Parathyroid adenoma (tissue), 2 donors: ENCODE measurements at regions not wholly inside any gene's neighbourhood (a gene's known extent, or its start where the extent isn't known, plus 50 kb on each side); places are given as distances from the start of the nearest gene placed in this dataset.
"Not testable (repeated sequence)": the region's sequence is repeated elsewhere in the genome, so short reads cannot be mapped to it uniquely, and the experiment has no call there.

Experiments used
- H2AFZ ChIP-seq: fragments of 300-600 bp; sonication (generic); one replicate; pipeline ENCODE4 v1.7.0; 2017; ENCODE audit warnings: antibody characterized with exemption, mild to moderate bottlenecking
- H3K27ac ChIP-seq: fragments of 300-600 bp; sonication (generic); one replicate; pipeline ENCODE4 v1.7.0; 2017
- H3K27me3 ChIP-seq: fragments of 300-600 bp; sonication (generic); one replicate; pipeline ENCODE4 v1.7.0; 2017; ENCODE audit warnings: low read length; ENCODE audit not compliant: control insufficient read depth, insufficient read depth
- H3K36me3 ChIP-seq: fragments of 300-600 bp; sonication (generic); one replicate; pipeline ENCODE4 v1.7.0; 2017; ENCODE audit warnings: low read length; ENCODE audit not compliant: control insufficient read depth, insufficient read depth
- H3K4me1 ChIP-seq: fragments of 300-600 bp; sonication (generic); one replicate; pipeline ENCODE4 v1.7.0; 2017; ENCODE audit warnings: control low read depth
- H3K4me2 ChIP-seq: fragments of 300-600 bp; sonication (generic); one replicate; pipeline ENCODE4 v1.7.0; 2017; ENCODE audit warnings: low read length
- H3K4me3 ChIP-seq: fragments of 300-600 bp; sonication (generic); one replicate; pipeline ENCODE4 v1.7.0; 2017; ENCODE audit warnings: low read depth, low read length
- H3K79me2 ChIP-seq: fragments of 300-600 bp; sonication (generic); one replicate; pipeline ENCODE4 v1.7.0; 2017; ENCODE audit warnings: control low read depth
- H3K9ac ChIP-seq: fragments of 300-600 bp; sonication (generic); one replicate; pipeline ENCODE4 v1.7.0; 2017; ENCODE audit warnings: mild to moderate bottlenecking
- H3K9me3 ChIP-seq: fragments of 300-600 bp; sonication (generic); one replicate; pipeline ENCODE4 v1.7.0; 2017; ENCODE audit warnings: low read length; ENCODE audit not compliant: control insufficient read depth
- TF ChIP-seq, protein P1 (sequence below): fragments of 300-600 bp; sonication (generic); IDR thresholded peaks from one replicate; pipeline ENCODE4 v1.7.0; 2017; ENCODE audit warnings: antibody characterized with exemption, mild to moderate bottlenecking
- donor health status: primary hyperparathyroidism.

DNA sequence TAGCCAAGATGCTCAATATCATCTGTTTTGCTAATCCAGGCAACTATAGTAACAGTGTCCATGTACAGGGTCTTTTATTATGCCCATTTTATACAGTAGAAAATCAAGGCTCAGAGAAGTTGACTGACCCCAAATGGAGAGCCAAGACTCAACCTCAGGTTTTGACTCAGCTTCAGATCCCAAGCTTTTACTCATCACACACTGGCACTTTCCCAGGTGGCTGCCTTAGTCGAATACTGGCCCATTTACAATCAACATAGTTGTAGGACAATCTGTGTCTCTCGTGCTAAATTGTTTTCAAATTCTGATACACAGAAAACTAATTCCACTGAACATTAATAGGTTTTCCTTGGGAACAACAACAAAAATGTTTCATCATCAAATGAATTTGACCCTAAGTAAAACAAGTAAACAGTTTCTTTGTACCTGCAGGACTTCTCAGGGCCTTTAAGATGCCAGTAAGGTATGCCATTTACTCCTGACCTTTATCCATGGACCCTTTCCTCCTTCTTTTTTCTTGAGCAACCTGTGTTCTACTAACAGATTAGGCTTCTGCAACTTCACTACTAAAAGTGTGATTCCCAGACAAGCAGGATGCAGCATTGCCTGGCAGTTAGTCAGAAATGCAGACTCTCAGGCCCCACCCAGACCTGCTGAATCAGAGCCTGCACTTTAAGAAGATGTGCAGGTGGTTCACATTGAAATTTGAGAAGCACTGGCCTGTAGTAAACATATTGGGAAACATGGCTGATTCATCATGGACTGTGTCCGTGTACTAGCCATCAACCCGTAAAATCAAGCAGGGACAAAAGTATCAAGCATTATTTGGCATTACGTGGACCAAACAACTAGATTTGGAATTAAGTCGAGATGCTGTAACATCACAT, 128.8 kb downstream of the RRAGC start:
- H3K4me2 ChIP-seq: no peak overlapping the region
- no peak overlapping the region for H3K27ac ChIP-seq
- no peaks in the 10 kb centered on the region for H3K27me3 ChIP-seq
- no peak overlapping the region for H3K4me3 ChIP-seq
- H3K9me3 ChIP-seq: no peaks in the 10 kb centered on the region
- H3K36me3 ChIP-seq: no peaks in the 10 kb centered on the region
- H3K4me1 ChIP-seq: no peaks in the 10 kb centered on the region
- TF ChIP-seq, protein P1, sequence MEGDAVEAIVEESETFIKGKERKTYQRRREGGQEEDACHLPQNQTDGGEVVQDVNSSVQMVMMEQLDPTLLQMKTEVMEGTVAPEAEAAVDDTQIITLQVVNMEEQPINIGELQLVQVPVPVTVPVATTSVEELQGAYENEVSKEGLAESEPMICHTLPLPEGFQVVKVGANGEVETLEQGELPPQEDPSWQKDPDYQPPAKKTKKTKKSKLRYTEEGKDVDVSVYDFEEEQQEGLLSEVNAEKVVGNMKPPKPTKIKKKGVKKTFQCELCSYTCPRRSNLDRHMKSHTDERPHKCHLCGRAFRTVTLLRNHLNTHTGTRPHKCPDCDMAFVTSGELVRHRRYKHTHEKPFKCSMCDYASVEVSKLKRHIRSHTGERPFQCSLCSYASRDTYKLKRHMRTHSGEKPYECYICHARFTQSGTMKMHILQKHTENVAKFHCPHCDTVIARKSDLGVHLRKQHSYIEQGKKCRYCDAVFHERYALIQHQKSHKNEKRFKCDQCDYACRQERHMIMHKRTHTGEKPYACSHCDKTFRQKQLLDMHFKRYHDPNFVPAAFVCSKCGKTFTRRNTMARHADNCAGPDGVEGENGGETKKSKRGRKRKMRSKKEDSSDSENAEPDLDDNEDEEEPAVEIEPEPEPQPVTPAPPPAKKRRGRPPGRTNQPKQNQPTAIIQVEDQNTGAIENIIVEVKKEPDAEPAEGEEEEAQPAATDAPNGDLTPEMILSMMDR: no peak
- no peak overlapping the region for H3K9ac ChIP-seq
- no peaks in the 10 kb centered on the region for H3K79me2 ChIP-seq
- H2AFZ ChIP-seq: no peak overlapping the region

DNA sequence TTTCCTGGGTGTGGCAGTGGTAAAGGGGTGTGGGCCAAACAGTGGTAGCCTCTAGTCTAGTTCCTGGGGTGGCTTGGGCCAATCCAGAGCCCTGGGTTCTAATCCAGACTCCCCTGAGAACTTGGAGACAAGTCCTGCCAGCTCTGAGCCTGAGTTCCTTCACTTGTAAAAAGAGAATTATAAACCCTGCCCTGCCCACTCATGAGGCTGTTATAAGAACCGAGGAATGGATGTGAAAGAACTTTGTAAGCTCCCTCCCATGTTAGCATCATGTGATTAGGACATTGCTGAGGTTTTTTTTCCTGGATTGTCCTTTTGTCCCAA, 131.0 kb downstream of the RRAGC start:
- Histone ChIP-seq H3K27ac (no peak overlapping the region), H3K36me3 (no peaks in the 10 kb centered on the region), H3K4me2 (no peak overlapping the region), H2AFZ (no peak overlapping the region), H3K4me1 (no peaks in the 10 kb centered on the region), H3K79me2 (no peaks in the 10 kb centered on the region), H3K4me3 (no peak overlapping the region), H3K27me3 (no peaks in the 10 kb centered on the region), H3K9ac (no peak overlapping the region), H3K9me3 (no peaks in the 10 kb centered on the region)
- TF ChIP-seq, protein P1: no peak

DNA sequence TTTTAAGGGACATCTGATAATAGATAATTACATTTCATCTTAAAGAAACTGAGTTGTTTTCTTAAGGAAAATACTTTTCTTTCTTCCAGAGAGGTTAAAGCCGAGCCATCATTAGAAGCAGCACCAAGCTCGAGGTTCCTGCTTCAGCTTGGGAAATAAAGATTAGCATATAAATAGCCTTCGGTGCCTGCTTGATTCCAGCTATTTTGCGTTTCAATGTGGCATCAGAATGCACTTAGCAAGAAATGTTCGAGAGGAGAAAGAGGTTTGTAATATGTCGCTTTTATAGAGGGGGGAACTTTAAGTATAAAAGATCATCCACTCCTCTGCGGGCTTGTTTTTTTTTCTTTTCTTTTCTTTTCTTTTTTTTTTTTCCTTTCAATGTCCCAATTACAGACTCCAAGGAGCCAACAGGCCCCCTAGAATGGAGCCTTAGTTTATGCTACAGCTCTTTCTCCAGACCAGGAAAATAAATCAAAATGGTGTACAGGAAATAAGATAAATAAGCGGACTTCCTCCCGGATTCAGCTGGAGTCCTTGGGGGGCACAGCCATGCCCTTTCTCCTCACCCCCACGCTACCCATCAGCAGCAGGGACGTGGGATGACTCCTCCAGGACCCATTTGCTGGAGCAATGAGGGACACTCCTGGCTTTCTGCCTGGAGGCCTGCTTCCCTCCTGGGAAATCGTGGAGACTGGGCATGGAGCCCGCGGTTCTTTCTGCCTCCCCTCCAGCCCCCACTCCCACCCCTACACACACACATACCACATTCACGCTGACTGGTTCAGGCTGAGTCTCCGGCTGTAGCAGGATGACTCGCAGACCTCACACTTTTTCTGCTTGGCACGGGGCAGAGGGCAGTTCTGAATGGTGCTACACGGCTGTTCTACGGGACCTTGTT, 131.6 kb downstream of the RRAGC start:
- no peaks in the 10 kb centered on the region for H3K36me3 ChIP-seq
- H3K4me2 ChIP-seq: no peak overlapping the region
- H3K27ac ChIP-seq: no peak overlapping the region
- H3K4me1 ChIP-seq: no peaks in the 10 kb centered on the region
- H3K27me3 ChIP-seq: no peaks in the 10 kb centered on the region
- H3K4me3 ChIP-seq: no peak overlapping the region
- H3K9me3 ChIP-seq: no peaks in the 10 kb centered on the region
- no peak overlapping the region for H3K9ac ChIP-seq
- H3K79me2 ChIP-seq: no peaks in the 10 kb centered on the region
- H2AFZ ChIP-seq: no peak overlapping the region
- TF ChIP-seq, protein P1: no peak

DNA sequence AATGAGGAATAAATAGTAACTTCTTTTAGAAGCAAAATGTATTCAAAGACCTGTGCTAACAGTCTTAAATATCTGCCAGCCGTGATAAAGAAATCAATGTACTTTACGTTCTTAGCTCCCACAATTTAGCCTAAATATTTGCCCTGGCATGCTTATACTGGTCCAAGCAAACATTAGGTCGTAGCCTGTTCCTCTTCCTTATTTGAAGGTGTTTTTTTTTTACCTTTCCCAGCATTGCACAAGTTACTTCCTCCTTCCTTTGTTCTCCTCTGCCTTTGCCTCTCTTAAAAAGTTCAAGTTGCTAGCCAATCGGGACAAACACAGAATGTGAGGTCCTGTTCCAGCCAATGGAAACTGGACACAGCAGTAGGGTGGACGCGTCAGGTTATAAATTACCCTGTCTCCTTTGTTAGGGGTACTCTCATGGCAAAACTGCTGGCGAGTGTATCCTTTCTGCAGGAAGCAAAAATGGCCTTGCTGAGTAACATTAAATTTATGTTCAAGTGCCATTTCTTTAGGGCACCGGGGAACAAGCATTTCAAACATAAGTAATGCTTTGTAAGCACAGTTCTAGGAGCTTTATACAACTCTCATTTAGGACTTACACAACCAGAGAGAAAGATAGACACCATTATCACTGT, 134.1 kb downstream of the RRAGC start:
- not testable (repeated sequence) for H3K27ac ChIP-seq, H3K9ac ChIP-seq, H3K79me2 ChIP-seq, H3K36me3 ChIP-seq, H3K9me3 ChIP-seq, H2AFZ ChIP-seq, H3K4me1 ChIP-seq, H3K4me3 ChIP-seq, H3K27me3 ChIP-seq, H3K4me2 ChIP-seq
